ENCODE measurements at regions not wholly inside any gene's neighbourhood (a gene's known extent, or its start where the extent isn't known, plus 50 kb on each side); places are given as distances from the start of the nearest gene placed in this dataset.

DNA sequence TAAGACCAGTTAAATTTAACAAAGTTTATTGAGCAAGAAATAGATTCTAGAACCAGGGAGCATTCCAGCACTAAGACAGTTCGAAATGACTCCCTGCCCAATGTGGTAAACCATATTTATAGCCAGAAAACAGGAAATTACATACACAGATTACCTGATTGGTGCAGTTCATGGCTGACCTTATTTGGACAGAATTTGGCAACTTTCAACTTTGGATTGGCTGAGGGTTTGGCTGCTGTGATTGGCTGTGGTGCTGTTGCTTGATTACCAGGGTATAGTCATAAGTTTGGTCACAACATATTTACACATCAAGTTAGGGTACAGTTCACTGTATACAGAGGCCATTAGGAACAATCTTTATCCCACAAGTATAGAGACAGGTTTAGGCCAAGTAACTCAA lies 984.8 kb upstream of the MIR17HG start:
- TF ChIP-seq CREB1 (CRISPR knock-in tag; IDR thresholded peaks at IDR 0.05) (no peak), ATF3 (CRISPR knock-in tag; conservative IDR thresholded peaks at IDR 0.05) (no peak), MAX (CRISPR knock-in tag; IDR thresholded peaks at IDR 0.05) (no peak), OVOL2 (CRISPR knock-in tag; IDR thresholded peaks at IDR 0.05; ENCODE audit: borderline replicate concordance) (no peak), ESRRA (CRISPR knock-in tag; IDR thresholded peaks at IDR 0.05; ENCODE audit: borderline replicate concordance) (no peak), SMAD3 (CRISPR knock-in tag; IDR thresholded peaks at IDR 0.05; ENCODE audit: borderline replicate concordance) (no peak), ZNF121 (CRISPR knock-in tag; IDR thresholded peaks at IDR 0.05) (no peak), TEAD4 (CRISPR knock-in tag; IDR thresholded peaks at IDR 0.05) (no peak), ZNF232 (CRISPR knock-in tag; IDR thresholded peaks at IDR 0.05) (no peak), JUN (CRISPR knock-in tag; IDR thresholded peaks at IDR 0.05) (no peak), CBFB (CRISPR knock-in tag; IDR thresholded peaks at IDR 0.05; ENCODE audit: low read depth) (no peak)
- TF ChIP-seq, protein P1, sequence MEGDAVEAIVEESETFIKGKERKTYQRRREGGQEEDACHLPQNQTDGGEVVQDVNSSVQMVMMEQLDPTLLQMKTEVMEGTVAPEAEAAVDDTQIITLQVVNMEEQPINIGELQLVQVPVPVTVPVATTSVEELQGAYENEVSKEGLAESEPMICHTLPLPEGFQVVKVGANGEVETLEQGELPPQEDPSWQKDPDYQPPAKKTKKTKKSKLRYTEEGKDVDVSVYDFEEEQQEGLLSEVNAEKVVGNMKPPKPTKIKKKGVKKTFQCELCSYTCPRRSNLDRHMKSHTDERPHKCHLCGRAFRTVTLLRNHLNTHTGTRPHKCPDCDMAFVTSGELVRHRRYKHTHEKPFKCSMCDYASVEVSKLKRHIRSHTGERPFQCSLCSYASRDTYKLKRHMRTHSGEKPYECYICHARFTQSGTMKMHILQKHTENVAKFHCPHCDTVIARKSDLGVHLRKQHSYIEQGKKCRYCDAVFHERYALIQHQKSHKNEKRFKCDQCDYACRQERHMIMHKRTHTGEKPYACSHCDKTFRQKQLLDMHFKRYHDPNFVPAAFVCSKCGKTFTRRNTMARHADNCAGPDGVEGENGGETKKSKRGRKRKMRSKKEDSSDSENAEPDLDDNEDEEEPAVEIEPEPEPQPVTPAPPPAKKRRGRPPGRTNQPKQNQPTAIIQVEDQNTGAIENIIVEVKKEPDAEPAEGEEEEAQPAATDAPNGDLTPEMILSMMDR (IDR thresholded peaks at IDR 0.05) = no peak
- TF ChIP-seq, protein P2, sequence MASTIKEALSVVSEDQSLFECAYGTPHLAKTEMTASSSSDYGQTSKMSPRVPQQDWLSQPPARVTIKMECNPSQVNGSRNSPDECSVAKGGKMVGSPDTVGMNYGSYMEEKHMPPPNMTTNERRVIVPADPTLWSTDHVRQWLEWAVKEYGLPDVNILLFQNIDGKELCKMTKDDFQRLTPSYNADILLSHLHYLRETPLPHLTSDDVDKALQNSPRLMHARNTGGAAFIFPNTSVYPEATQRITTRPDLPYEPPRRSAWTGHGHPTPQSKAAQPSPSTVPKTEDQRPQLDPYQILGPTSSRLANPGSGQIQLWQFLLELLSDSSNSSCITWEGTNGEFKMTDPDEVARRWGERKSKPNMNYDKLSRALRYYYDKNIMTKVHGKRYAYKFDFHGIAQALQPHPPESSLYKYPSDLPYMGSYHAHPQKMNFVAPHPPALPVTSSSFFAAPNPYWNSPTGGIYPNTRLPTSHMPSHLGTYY (CRISPR knock-in tag; IDR thresholded peaks at IDR 0.05) = no peak
